ENCODE measurements at regions not wholly inside any gene's neighbourhood (a gene's known extent, or its start where the extent isn't known, plus 50 kb on each side); places are given as distances from the start of the nearest gene placed in this dataset.

DNA sequence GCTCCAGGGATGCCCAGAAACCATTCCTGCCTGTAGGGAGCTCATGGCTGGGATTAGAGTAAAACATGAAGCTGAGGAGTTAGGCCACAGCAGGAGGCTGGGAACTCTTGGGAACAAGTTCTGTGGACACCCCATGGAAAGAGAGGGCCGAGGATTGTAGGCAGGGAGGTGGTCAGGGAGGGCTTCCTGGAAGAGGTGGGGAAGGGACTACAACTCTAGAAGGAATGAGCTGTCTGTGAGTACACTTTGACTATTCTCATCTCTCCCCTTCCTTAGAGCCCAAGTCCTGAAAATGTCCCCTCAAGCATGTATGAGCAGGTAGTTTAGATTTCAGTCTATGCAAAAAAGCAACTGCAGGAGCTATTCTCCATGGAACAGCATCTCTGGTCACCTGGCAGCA lies 139.9 kb upstream of the GLI2 start:
- no peak overlapping the region for H3K9ac ChIP-seq (replicated peaks in 1 of 4; ENCODE audit: extremely low read depth in 1 of 4, low read depth in 3 of 4, low read length in 3 of 4)

More for the DNA sequence above, 139.9 kb upstream of the GLI2 start:
- no peak overlapping the region for H4K91ac ChIP-seq (replicated peaks; ENCODE audit: insufficient read length, low read length)
- H4K8ac ChIP-seq (ENCODE audit: extremely low read depth, insufficient read depth, low read length): no peak overlapping the region
- no peak overlapping the region for H3K27ac ChIP-seq (ENCODE audit: low read depth, low read length)
- ChIA-PET CTCF (ENCODE audit: partially characterized antibody) (interaction anchor here (0.8 to 2.2 kb wide), 12 partner anchors 8 to 152 kb away, joined by 3 to 14 read pairs (median 3); no protein-coding TSS in a partner anchor), POLR2A (ENCODE audit: partially characterized antibody) (interaction anchor here (1.4 kb wide), 2 partner anchors 9 to 479 kb away, joined by 4 to 5 read pairs; no protein-coding TSS in a partner anchor)
- no peak overlapping the region for H3K4me2 ChIP-seq (ENCODE audit: insufficient read depth in 1 of 2, low read depth in 2 of 2, low read length in 2 of 2)
- H3K18ac ChIP-seq (ENCODE audit: extremely low read depth, low read length): no peak overlapping the region
- no peak overlapping the region for H3K4ac ChIP-seq (replicated peaks; ENCODE audit: insufficient read length, low read depth, low read length)
- H3K4me3 ChIP-seq (ENCODE audit: extremely low read depth in 1 of 4, insufficient read depth in 2 of 4, low read depth in 3 of 4, low read length in 4 of 4): no peak overlapping the region
- no peak overlapping the region for H4K5ac ChIP-seq (ENCODE audit: insufficient read length, low read depth, low read length)
- no peak overlapping the region for H2AFZ ChIP-seq (ENCODE audit: low read length)
- H4K20me1 ChIP-seq (replicated peaks in 1 of 2; ENCODE audit: control insufficient read depth in 1 of 2, insufficient read depth in 2 of 2, low read length in 2 of 2): no peaks in the 10 kb centered on the region
- H3K56ac ChIP-seq (replicated peaks; ENCODE audit: insufficient read length, low read depth, low read length): no peak overlapping the region
- no peak overlapping the region for H2BK5ac ChIP-seq (ENCODE audit: low read depth, low read length)
- peaks cover 4 to 21% (median 13%) of the 10 kb centered on the region in 4 experiments for H3K4me1 ChIP-seq (replicated peaks in 1 of 4; ENCODE audit: control insufficient read depth in 3 of 4, insufficient read depth in 4 of 4, low read length in 3 of 4)
- H2AK5ac ChIP-seq (ENCODE audit: low read depth, low read length): peak overlapping the region; percentile 57; the same call in 1 of the 2 replicates
- no peak for DNase-seq (ENCODE audit: low read depth in 1 of 2, low spot score in 2 of 2)
- H2BK15ac ChIP-seq (ENCODE audit: low read length): no peak overlapping the region; the same call in 1 of the 2 replicates
- no peak overlapping the region for H3K14ac ChIP-seq (ENCODE audit: insufficient read length)
- H2BK12ac ChIP-seq (ENCODE audit: low read depth, low read length): no peak overlapping the region
- no peak overlapping the region for H3K23ac ChIP-seq (ENCODE audit: insufficient read length)
- no peaks in the 10 kb centered on the region for H3K79me2 ChIP-seq (ENCODE audit: control insufficient read depth in 1 of 2, insufficient read depth in 2 of 2, low read length in 2 of 2)
- TF ChIP-seq TBP (IDR thresholded peaks at IDR 0.05; ENCODE audit: low read depth, low read length) (no peak), JUND (IDR thresholded peaks at IDR 0.05; ENCODE audit: low read length) (no peak), TCF12 (IDR thresholded peaks at IDR 0.05; ENCODE audit: low read depth, low read length) (no peak), SP2 (IDR thresholded peaks at IDR 0.05; ENCODE audit: low read length) (no peak), SRF (IDR thresholded peaks at IDR 0.05; ENCODE audit: low read depth, low read length) (no peak), TAF1 (IDR thresholded peaks at IDR 0.05; ENCODE audit: low read depth, low read length) (no peak), POLR2A (IDR thresholded peaks at IDR 0.05; ENCODE audit: control extremely low read depth in 1 of 2, low read depth in 2 of 2, low read length in 2 of 2) (no peak), HDAC2 (IDR thresholded peaks at IDR 0.05; ENCODE audit: borderline replicate concordance in 1 of 2, low read depth in 2 of 2, low read length in 2 of 2) (no peak), POLR2AphosphoS5 (IDR thresholded peaks at IDR 0.05; ENCODE audit: low read depth, low read length) (no peak), NRF1 (IDR thresholded peaks at IDR 0.05; ENCODE audit: low read depth, low read length) (no peak), NANOG (IDR thresholded peaks at IDR 0.05; ENCODE audit: insufficient read depth, low read depth, low read length, poor library complexity, severe bottlenecking) (no peak), EGR1 (IDR thresholded peaks at IDR 0.05; ENCODE audit: borderline replicate concordance, low read depth, low read length) (no peak)
- TF ChIP-seq, protein P1, sequence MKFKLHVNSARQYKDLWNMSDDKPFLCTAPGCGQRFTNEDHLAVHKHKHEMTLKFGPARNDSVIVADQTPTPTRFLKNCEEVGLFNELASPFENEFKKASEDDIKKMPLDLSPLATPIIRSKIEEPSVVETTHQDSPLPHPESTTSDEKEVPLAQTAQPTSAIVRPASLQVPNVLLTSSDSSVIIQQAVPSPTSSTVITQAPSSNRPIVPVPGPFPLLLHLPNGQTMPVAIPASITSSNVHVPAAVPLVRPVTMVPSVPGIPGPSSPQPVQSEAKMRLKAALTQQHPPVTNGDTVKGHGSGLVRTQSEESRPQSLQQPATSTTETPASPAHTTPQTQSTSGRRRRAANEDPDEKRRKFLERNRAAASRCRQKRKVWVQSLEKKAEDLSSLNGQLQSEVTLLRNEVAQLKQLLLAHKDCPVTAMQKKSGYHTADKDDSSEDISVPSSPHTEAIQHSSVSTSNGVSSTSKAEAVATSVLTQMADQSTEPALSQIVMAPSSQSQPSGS (IDR thresholded peaks at IDR 0.05; ENCODE audit: low read length): no peak
- peaks cover 0 to 11% (median 3%) of the 10 kb centered on the region in 4 experiments; a peak in 3 of 7 replicates for H3K27me3 ChIP-seq (replicated peaks in 1 of 4; ENCODE audit: control insufficient read depth in 3 of 4, extremely low read depth in 1 of 4, insufficient read depth in 3 of 4, low read length in 3 of 4)
- H2BK120ac ChIP-seq (replicated peaks; ENCODE audit: low read depth, low read length): no peak overlapping the region
- 0 out of 2 replicates have a peak overlapping the region, but pooled peaks have one; percentile 55 for H2BK20ac ChIP-seq (ENCODE audit: low read length)
- 63% methylated on average over 1 of the region's 1 CpG; no CpG with 5 or more reads in 1 of the 2 experiments for WGBS, 2 experiments (ENCODE audit: extremely low coverage in 1 of 2, insufficient coverage in 1 of 2, insufficient read length in 1 of 2, insufficient replicate concordance in 2 of 2, low coverage in 1 of 2, low lambda C conversion rate in 2 of 2, missing lambda C conversion rate in 1 of 2)
- no peak for FAIRE-seq
- no peaks in the 10 kb centered on the region for H3K79me1 ChIP-seq (ENCODE audit: low read depth, low read length)
- no peaks in the 10 kb centered on the region for H3K36me3 ChIP-seq (ENCODE audit: control insufficient read depth in 2 of 4, insufficient read depth in 4 of 4, low read length in 3 of 4)
- no peaks in the 10 kb centered on the region for H3K9me3 ChIP-seq (ENCODE audit: insufficient read depth in 2 of 2, low read depth in 1 of 2, low read length in 1 of 2)
- no peaks in the 10 kb centered on the region for H3K23me2 ChIP-seq (ENCODE audit: low read depth, low read length)
